Ishikawa (cell line): ENCODE measurements at regions not wholly inside any gene's neighbourhood (a gene's known extent, or its start where the extent isn't known, plus 50 kb on each side); places are given as distances from the start of the nearest gene placed in this dataset.

Experiments used
- CEBPB ChIP-seq: IDR thresholded peaks from 2 replicates; pipeline ENCODE4 v1.6.1; 2012
- EP300 ChIP-seq: IDR thresholded peaks from 2 replicates; pipeline ENCODE4 v1.6.1; 2012; ENCODE audit warnings: borderline replicate concordance
- YY1 ChIP-seq: IDR thresholded peaks from 2 replicates; pipeline ENCODE4 v1.6.1; 2012; ENCODE audit warnings: low read depth
- TF ChIP-seq, protein P1 (sequence below): IDR thresholded peaks from 2 replicates; pipeline ENCODE4 v1.6.1; 2012

DNA sequence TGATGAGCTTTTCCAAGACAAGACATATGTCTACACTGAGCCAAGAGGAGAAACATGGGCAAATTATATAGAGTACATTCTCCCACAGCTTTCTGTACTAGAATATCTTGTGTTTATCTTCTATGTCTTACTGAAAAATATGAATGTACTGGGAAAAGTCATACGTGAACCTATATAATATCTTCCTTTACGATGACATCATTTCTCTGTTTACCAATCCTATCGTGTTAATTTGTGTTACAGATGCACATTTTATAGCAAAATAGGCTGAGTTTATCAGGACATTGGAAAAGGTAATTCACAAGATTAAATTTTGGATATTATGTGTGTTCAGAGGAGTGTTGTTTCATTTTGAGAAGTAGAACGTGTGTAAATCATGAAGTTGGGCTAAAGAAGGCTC is 452.5 kb upstream of the THRB start:
- TF ChIP-seq CEBPB, result no peak
- TF ChIP-seq EP300, result no peak
- no peak for TF ChIP-seq YY1
- TF ChIP-seq, protein P1, sequence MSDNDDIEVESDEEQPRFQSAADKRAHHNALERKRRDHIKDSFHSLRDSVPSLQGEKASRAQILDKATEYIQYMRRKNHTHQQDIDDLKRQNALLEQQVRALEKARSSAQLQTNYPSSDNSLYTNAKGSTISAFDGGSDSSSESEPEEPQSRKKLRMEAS, result no peak
